ENCODE measurements at regions not wholly inside any gene's neighbourhood (a gene's known extent, or its start where the extent isn't known, plus 50 kb on each side); places are given as distances from the start of the nearest gene placed in this dataset.

- intact Hi-C loops (cut with micrococcal nuclease) = no loop called here
- Histone ChIP-seq H2AK9ac (replicated peaks; ENCODE audit: low read depth, low read length, poor library complexity) (no peak overlapping the region), H3K4me1 (ENCODE audit: control insufficient read depth, insufficient read depth, low read length) (no peaks in the 10 kb centered on the region), H3K4me3 (ENCODE audit: insufficient read depth, low read depth, low read length) (no peak overlapping the region), H4K20me1 (ENCODE audit: insufficient read depth, low read length) (no peaks in the 10 kb centered on the region), H3K23ac (ENCODE audit: low read depth, low read length) (no peak overlapping the region), H3K9me1 (ENCODE audit: insufficient read depth, low read length) (no peaks in the 10 kb centered on the region), H3K36me3 (ENCODE audit: control insufficient read depth, insufficient read depth, low read length) (no peaks in the 10 kb centered on the region), H2BK15ac (ENCODE audit: low read depth, low read length) (no peak overlapping the region), H3K14ac (replicated peaks; ENCODE audit: low read depth, low read length) (no peak overlapping the region), H2AK5ac (ENCODE audit: low read depth, low read length) (no peak overlapping the region), H2BK120ac (ENCODE audit: low read depth, low read length) (no peak overlapping the region), H3K9me3 (ENCODE audit: control insufficient read depth, insufficient read depth, low read length) (no peaks in the 10 kb centered on the region), H2BK5ac (ENCODE audit: low read depth, low read length, poor library complexity, severe bottlenecking) (no peak overlapping the region), H4K8ac (ENCODE audit: low read depth in 2 of 2, low read length in 2 of 2) (no peak overlapping the region), H3K56ac (ENCODE audit: extremely low read depth, insufficient read depth, low read length) (no peak overlapping the region), H3K9ac (ENCODE audit: low read depth, low read length) (no peak overlapping the region), H4K5ac (ENCODE audit: low read depth, low read length) (no peak overlapping the region), H3K27me3 (ENCODE audit: control insufficient read depth, insufficient read depth, low read length) (peaks cover 20% of the 10 kb centered on the region), H2AFZ (replicated peaks; ENCODE audit: low read length, poor library complexity) (no peak overlapping the region), H3K27ac (ENCODE audit: insufficient read depth, low read length) (no peak overlapping the region), H3K79me1 (ENCODE audit: low read depth in 1 of 2, low read length in 2 of 2) (no peaks in the 10 kb centered on the region), H4K91ac (ENCODE audit: insufficient read depth, low read depth, low read length) (no peak overlapping the region), H3K4me2 (ENCODE audit: low read depth, low read length) (no peak overlapping the region), H2BK20ac (ENCODE audit: low read depth, low read length) (no peak overlapping the region), H3K18ac (ENCODE audit: low read depth, low read length) (no peak overlapping the region), H3K4ac (ENCODE audit: low read depth, low read length) (no peak overlapping the region)
- dilution Hi-C loops (cut with HindIII; ENCODE audit: low sequenced_read_pairs, unreplicated experiment) = loop anchor here (25.0 kb wide), 1 partner anchor 309 kb away; no protein-coding TSS in a partner anchor
- ChIA-PET POLR2A (ENCODE audit: unreplicated experiment) (no interaction called here), CTCF (interaction anchor here (0.5 to 0.6 kb wide), 2 partner anchors 271 to 311 kb away, joined by 3 read pairs; no protein-coding TSS in a partner anchor)
- DNase-seq (no peak), ATAC-seq (ENCODE audit: low read depth) (no peak)
- no peak for TF ChIP-seq MAFK (IDR thresholded peaks at IDR 0.05; ENCODE audit: low read depth, low read length)
- no peak for TF ChIP-seq CTCF (conservative IDR thresholded peaks at IDR 0.05; ENCODE audit: low read depth, low read length)
- TF ChIP-seq BHLHE40 (IDR thresholded peaks at IDR 0.05; ENCODE audit: low read depth, low read length) = no peak
- no peak for TF ChIP-seq CHD1 (IDR thresholded peaks at IDR 0.05; ENCODE audit: low read depth, low read length)
- no peak for TF ChIP-seq ELK1 (IDR thresholded peaks at IDR 0.05; ENCODE audit: borderline replicate concordance, low read depth, low read length)
- no peak for TF ChIP-seq POLR2A (IDR thresholded peaks at IDR 0.05; ENCODE audit: low read depth, low read length)
- no peak for TF ChIP-seq SMC3 (IDR thresholded peaks at IDR 0.05; ENCODE audit: low read depth, low read length)
- TF ChIP-seq RFX5 (IDR thresholded peaks at IDR 0.05; ENCODE audit: low read depth, low read length) = no peak
- TF ChIP-seq MXI1 (IDR thresholded peaks at IDR 0.05; ENCODE audit: borderline replicate concordance, low read depth, low read length) = no peak
- TF ChIP-seq MAZ (IDR thresholded peaks at IDR 0.05; ENCODE audit: borderline replicate concordance, low read depth, low read length) = no peak
- no peak for TF ChIP-seq USF2 (IDR thresholded peaks at IDR 0.05; ENCODE audit: low read depth, low read length)
- no peak for TF ChIP-seq CEBPB (IDR thresholded peaks at IDR 0.05; ENCODE audit: low read depth, low read length)
- TF ChIP-seq RCOR1 (IDR thresholded peaks at IDR 0.05; ENCODE audit: insufficient replicate concordance, low read length) = no peak
- TF ChIP-seq NFE2L2 (IDR thresholded peaks at IDR 0.05; ENCODE audit: low read depth, low read length) = no peak
- TF ChIP-seq RAD21 (IDR thresholded peaks at IDR 0.05; ENCODE audit: low read length) = no peak
- WGBS, 2 experiments (ENCODE audit: extremely low coverage in 2 of 2, insufficient read length in 1 of 2) = no CpG with 5 or more reads among the region's 5 CpGs
- in situ Hi-C loops (cut with MboI; ENCODE audit: low sequenced_read_pairs) = no loop called here
- no TSS peak for BruUV-seq (replicated peaks)
Observed at GRCh38 chr2:56021579-56021978, 98.0 kb upstream of the EFEMP1 start.

All from IMR-90 (cell line).